Colon (tissue), 2 donors: ENCODE measurements at regions not wholly inside any gene's neighbourhood (a gene's known extent, or its start where the extent isn't known, plus 50 kb on each side); places are given as distances from the start of the nearest gene placed in this dataset.
"Not testable (repeated sequence)": the region's sequence is repeated elsewhere in the genome, so short reads cannot be mapped to it uniquely, and the experiment has no call there.

ENCODE experiments used
- FAIRE-seq: peaks from 2 replicates; lab custom pipeline; 2012; peaks lifted over from hg19 to GRCh38; lab: Jason Lieb, UNC
- donor health status: control.
- donor health status: control.

GRCh38 chr20:22529150-22530019 is 55.0 kb downstream of the FOXA2 start:
- FAIRE-seq, result no peak

GRCh38 chr20:22526512-22527012 is 57.8 kb downstream of the FOXA2 start:
- FAIRE-seq, result no peak

GRCh38 chr20:22525821-22526220 is 58.6 kb downstream of the FOXA2 start:
- no peak for FAIRE-seq

GRCh38 chr20:22525069-22525820 is 59.1 kb downstream of the FOXA2 start:
- FAIRE-seq, result no peak

DNA sequence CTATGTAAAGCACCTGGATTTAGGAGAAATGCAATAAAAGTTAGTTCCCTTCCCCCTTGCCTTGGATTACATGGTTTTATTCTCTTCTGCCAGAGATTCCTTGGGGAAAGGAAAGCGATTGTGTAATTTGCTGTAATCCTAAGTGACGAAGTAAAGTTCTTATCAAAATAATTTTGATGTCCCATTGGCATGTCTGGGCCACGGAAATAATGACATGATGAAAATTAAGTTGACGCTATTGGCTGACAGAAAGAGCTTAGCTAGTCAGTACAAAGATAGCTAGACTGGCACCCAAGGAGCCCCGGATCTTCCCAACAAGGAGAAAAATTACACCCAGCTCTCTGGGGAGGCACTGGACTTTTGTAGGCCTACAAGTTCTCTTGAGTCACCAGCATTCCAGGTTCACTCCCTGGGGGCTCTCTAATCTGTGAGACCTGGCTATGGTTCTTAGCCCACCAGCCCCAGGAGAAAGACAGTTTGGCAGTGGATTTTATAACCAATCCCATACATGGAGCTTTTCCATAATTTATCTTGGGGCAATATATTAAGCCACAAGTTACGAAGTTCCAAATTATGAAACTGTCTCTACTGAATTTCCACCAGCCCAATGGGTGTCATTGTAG is 59.9 kb downstream of the FOXA2 start:
- FAIRE-seq, result no peak

DNA sequence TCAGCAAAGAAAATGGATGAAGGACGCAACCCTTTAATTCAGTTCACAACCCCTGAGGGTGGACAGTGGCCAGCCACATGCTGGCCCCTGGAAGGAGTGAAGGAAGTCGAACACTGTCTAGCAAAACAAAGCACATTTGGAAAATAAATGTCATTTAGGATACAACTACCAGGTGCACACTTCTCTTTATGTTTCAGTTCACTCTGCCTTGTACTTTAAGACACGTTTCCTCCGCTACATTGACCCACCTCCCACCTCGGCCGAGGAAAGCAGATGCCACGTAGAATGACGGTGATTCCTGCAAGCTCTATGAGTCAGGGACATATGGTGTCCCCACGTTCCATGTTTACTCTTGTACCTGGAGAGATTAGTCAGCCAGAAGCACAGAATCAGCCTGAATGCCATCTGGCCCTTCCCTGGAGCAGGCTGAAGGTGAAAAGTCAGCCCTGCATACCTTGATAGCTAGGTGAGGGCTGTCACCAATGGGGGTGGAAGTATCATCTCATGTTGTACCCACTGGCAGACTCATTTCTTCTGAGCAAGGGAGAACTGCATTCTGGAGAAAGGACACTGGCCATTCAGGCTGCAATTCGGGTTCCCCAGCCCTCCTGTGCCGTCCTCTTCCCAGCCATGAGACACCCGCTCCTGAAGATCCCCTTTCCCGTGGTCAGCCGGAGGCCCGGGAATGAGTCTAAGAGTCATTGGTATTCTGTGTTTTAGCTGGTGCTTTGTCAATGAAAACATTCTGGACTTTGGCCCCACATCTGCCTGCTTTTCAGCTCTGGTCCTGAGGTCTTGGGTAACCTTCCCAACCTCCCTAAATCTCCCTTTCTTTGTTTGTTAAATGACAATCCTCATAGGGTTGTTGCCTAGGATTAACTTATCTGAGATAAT is 60.6 kb downstream of the FOXA2 start:
- no peak for FAIRE-seq

GRCh38 chr20:22523128-22523498 is 61.3 kb downstream of the FOXA2 start:
- FAIRE-seq, result no peak

GRCh38 chr20:22522701-22523100 is 61.7 kb downstream of the FOXA2 start:
- no peak for FAIRE-seq

DNA sequence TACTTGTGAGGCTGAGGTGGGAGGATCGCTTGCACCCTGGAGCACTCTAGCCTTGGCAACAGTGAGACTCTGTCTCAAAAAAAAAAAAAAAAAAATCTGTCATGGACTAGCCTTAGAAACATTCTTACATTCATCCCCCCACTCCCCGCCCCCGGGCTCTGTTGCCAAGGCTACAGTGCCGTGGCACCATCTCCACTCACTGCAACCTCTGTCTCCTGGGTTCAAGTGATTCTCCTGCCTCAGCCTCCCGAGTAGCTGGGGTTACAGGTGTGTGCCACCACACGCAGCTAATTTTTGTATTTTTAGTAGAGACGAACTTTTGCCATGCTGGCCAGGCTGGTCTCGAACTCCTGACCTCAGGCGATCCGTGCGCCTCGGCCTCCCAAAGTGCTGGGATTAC is 62.4 kb downstream of the FOXA2 start:
- FAIRE-seq, result not testable (repeated sequence)

DNA sequence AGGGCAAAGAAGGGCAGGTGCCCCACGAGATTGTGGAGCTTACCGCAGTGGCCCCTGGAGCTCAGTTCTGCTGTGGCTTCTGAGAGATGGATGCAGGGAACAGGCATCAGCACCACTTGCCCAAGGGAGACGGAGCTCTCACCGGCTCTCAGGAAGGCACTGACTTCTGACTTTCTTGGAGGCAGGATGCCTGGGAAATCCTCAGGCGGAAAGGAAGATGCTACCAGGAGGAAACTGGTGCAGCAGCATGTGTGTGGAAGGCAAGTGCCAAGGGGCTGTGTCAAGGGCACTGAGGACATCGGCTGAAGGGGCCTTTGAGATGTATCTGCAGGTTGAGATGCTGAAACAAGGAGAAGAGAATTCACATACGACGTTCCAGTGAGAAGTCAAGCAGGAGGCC is 64.0 kb downstream of the FOXA2 start:
- FAIRE-seq, result no peak

GRCh38 chr20:22515264-22515663 is 69.1 kb downstream of the FOXA2 start:
- no peak for FAIRE-seq

DNA sequence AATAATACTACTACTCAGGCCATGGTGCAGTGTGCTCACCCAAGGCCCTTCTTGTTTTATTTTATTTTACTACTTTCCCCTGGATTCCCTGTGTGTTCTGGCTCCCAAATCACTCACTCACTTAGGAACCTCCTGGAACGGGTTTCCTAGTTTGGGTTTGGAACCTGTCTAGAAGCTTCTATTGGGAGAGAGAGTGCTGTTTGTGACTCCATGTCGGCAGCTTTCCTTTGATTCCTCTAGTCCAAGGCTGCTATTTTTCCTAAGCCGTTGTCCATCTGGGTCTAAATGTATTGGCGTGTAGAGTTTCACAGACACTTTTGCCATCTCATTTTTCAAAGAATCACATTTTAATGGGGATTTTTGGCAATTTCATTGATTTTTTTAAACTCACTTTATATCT is 70.8 kb downstream of the FOXA2 start:
- FAIRE-seq, result no peak

DNA sequence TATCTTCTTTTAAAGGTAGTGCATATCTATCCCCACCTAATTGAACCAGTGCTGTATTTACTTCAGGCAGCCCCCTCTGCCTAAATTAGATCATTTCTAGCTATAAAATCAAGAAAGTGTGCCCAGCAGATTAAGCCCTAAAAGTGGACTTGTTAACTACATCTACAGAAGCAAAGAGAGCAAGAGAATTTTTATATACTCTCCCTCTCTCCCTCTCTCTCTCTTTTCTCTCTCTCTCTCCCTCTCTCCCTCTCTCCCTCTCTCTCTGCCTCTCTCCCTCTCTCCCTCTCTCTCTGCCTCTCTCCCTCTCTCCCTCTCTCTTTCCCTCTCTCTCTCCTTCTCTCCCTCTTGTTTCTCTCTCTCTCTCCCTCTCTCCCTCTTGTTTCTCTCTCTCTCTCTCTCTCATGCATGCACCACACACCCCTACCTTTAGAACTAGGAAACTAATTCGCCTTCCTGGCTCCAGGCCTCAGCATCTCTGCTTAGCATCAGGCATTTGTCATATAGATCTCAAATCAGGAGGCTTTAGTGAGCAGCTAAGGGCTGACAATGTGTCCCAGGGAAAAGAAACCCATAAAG is 71.4 kb downstream of the FOXA2 start:
- no peak for FAIRE-seq

DNA sequence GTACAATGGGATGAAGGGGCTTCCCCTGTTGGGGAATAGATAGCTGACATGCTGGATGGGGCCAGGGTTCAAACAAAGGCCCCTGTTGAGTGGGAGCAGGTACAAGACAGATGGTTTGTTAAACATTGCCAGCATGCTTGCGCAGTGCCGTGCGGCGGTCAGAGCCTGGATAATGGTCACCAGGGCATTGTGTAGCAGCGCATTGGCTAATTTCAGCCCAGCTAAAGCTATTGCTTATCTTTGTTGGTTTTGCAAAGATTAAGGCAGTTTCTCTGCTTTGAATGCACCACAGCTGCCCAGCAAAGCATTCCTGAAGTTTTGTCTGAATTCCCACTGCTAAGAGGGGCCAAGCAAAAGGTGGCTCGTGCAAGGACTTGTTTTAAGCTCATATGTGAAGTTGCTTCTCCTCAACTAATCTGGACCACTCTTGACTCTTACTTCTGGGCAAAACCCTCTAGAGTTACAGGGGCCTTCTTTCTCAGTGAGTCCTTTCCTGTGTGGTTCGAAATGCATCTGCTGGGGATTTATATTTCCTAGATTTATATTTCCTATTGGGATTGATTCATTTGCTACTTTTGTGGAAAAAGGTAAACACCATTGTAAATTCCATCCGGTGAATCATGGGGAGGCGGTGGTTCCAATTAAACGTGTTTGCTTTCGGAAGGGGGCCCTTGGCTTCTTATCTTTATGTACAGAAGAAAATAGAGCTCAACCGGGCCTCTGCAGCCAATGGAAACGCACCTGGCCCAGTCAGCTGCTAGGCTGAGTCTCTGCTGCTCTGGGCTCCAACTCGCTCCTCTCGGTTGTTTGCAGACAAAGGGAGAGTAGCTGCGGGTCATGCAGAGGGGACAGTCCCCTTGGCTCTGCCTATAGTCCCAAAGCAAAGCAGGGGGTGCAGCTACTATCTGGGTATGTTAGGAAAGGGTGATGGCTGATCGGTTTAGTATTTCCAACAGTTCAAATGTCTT is 72.1 kb downstream of the FOXA2 start:
- FAIRE-seq, result no peak

GRCh38 chr20:22509843-22510147 is 74.6 kb downstream of the FOXA2 start:
- FAIRE-seq, result no peak

DNA sequence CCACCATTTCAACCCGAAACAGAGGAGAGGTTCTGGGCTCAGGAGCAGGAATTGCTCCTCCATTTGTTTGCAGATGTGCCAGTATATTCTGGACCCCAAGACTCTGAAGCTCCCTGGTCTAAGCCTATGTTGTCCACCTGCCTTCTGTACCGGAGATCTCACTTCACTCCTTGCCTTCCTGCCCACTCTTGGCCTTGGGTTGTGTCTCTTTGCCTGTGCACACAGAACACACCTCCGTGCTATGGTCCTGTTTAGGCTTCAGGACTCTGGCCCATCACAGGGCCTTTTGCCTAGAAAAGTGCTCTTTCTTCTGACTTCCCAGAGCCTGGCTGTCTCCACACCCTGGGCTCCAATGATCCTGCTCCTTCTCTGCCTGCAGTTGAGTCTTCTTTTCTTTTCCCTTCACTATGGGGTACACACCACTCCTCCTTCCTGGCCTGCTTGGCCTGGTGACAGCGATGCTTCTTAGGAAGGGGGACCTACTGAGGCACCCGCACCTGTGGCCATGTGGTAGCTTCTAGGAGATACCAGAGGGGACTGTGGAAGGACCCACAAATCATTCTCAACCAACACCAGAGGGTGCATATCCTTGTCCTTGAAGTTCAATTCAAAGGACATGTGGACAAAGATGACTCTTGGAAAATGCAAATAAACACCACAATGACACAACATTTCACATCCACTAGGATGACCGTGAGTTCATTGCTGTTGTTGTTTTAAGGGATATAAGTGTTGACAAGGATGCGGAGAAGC is 75.1 kb downstream of the FOXA2 start:
- no peak for FAIRE-seq

GRCh38 chr20:22508426-22508825 is 75.9 kb downstream of the FOXA2 start:
- FAIRE-seq, result no peak

GRCh38 chr20:22507240-22507961 is 77.0 kb downstream of the FOXA2 start:
- FAIRE-seq, result no peak

GRCh38 chr20:22506827-22507226 is 77.5 kb downstream of the FOXA2 start:
- FAIRE-seq, result no peak
